ENCODE measurements at regions not wholly inside any gene's neighbourhood (a gene's known extent, or its start where the extent isn't known, plus 50 kb on each side); places are given as distances from the start of the nearest gene placed in this dataset.

DNA sequence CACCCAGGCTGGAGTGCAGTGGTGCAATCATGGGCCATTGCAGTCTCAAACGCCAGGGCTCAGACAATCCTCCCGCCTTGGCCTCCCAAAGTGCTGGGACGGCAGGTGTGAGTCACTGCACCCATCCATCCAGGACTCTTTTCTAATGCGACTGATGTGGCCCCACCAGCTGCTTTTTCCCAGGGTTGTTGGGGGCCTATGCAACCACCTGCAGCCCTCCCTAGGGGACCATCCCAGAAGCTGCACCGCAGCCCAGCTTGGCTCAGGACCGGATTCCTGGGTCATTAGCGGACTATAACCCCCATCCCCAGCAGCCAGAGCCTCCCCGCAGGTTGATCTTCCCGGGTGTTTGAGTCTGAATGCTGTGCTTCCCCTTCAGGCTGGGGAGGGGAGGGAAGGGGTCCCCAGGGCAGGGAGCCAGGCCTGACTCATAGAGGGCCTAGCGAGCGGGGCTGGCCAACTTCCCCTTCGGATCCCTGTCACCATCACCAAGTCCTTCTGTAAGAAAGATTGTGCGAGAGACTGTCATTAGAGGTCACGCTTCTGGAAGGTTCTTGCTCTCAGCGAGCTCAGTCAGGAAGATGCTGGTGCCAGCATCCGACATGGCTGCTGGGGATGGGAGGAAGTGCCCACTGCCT, 108.7 kb upstream of the ACTRT2 start:
- H3K9me3 Mint-ChIP-seq: peaks cover 8% of the 10 kb centered on the region
- H3K4me3 Mint-ChIP-seq: no peak overlapping the region
- peaks cover 3% of the 10 kb centered on the region for H3K27me3 Mint-ChIP-seq
- no peak overlapping the region for H3K27ac Mint-ChIP-seq
- no peak for ATAC-seq
- no peaks in the 10 kb centered on the region for H3K4me1 Mint-ChIP-seq
- no peaks in the 10 kb centered on the region for H3K36me3 Mint-ChIP-seq

DNA sequence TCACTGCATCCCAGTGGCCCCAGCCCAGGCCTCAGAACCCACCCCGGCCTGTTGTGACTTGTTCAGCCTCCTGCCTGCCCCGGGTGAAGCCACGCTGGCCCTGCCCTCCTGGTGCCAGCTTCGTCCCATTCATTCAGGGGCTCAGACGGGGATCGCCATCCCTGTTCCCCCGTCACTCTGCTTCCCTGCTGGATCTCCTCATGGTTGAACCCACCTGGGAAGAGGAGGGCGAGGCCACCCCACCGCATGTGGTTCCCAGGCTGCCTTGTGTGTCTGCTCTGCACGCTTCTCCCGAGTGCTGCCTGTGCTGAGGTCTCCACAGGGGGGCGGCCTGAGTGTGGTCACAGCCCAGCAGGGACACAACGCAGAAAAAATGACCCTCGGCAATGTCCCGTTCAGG, 108.2 kb upstream of the ACTRT2 start:
- no peak for ATAC-seq
- H3K4me3 Mint-ChIP-seq: no peak overlapping the region
- H3K27me3 Mint-ChIP-seq: no peaks in the 10 kb centered on the region
- no peaks in the 10 kb centered on the region for H3K4me1 Mint-ChIP-seq
- H3K27ac Mint-ChIP-seq: no peak overlapping the region
- peaks cover 8% of the 10 kb centered on the region for H3K9me3 Mint-ChIP-seq
- no peaks in the 10 kb centered on the region for H3K36me3 Mint-ChIP-seq

DNA sequence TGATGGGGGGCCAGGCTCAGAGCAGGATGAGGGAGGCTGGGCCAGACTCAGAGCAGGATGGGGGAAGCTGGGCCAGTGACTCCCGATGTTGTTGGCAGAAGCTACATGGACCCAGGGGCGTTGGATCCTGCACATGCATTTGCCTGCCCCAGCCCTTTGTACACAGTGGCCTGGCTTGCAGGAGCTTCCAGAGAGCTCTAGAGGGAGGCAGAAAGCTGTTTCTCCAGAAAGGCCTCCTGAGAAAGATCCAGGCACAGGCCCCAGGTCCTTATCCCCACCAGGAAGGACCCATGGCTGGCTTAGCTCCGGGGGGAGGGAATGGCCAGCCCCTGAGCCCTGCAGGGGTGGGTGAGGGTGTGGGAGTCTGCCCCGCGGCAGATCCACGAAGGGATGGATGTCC, 106.6 kb upstream of the ACTRT2 start:
- peaks cover 8% of the 10 kb centered on the region for H3K9me3 Mint-ChIP-seq
- no peaks in the 10 kb centered on the region for H3K36me3 Mint-ChIP-seq
- ATAC-seq: no peak
- H3K27me3 Mint-ChIP-seq: no peaks in the 10 kb centered on the region
- H3K4me3 Mint-ChIP-seq: no peak overlapping the region
- no peaks in the 10 kb centered on the region for H3K4me1 Mint-ChIP-seq
- H3K27ac Mint-ChIP-seq: no peak overlapping the region

- no peak for ATAC-seq
- Mint-ChIP-seq H3K9me3 (peaks cover 8% of the 10 kb centered on the region), H3K27me3 (no peaks in the 10 kb centered on the region), H3K4me1 (no peaks in the 10 kb centered on the region), H3K27ac (no peak overlapping the region), H3K36me3 (no peaks in the 10 kb centered on the region), H3K4me3 (no peak overlapping the region)
Observed at GRCh38 chr1:2916153-2916552, 105.1 kb upstream of the ACTRT2 start.

DNA sequence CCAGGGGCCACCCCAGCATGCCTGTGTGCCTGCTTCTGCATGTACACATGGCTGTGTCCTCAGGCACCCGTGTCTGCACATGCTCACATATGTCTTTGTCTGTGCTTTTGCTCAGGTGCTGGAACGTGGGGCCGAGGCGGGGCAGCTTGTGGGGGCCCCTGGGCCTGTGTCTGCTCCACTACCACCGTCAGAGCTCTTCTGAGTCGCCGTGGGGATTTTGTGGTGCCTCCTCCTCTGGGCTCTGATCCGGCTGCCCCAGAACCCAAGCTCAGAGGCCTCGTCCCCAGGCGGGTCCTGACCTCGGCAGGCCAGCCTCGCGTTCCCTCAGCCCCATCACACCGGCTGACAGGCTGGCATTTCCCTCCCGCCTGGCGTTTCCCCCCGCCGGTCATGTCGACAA, 104.6 kb upstream of the ACTRT2 start:
- H3K27me3 Mint-ChIP-seq: peaks cover 2% of the 10 kb centered on the region

GRCh38 chr1:2917284-2917683, 104.0 kb upstream of the ACTRT2 start:
- Mint-ChIP-seq H3K9me3 (peaks cover 8% of the 10 kb centered on the region), H3K27ac (no peak overlapping the region), H3K27me3 (peaks cover 8% of the 10 kb centered on the region), H3K36me3 (no peaks in the 10 kb centered on the region), H3K4me1 (peaks cover 4% of the 10 kb centered on the region), H3K4me3 (no peak overlapping the region)
- no peak for ATAC-seq

More for the DNA sequence above, 104.6 kb upstream of the ACTRT2 start:
- Mint-ChIP-seq H3K9me3 (peaks cover 8% of the 10 kb centered on the region), H3K4me1 (no peaks in the 10 kb centered on the region), H3K27ac (no peak overlapping the region), H3K36me3 (no peaks in the 10 kb centered on the region), H3K4me3 (no peak overlapping the region)
- no peak for ATAC-seq

DNA sequence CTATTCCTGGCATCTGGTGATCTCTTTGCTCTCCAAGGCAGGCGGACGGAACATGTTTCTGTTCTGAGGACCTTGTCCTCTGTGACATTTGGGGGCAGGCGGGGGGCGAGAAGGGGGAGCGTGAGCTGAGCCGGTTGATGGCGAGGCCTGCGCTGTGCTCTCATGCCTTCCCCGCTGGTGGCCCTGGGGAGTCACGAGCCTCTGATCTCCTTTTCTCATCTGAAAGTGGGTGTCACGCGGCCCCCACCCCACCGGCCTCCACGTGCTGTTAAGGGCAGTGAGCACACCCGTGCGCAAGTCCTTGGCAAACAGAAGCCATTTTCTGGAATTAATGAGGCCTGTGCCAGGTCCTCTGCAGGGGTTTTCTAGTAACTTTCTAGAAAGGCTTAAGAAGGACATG, 102.8 kb upstream of the ACTRT2 start:
- Mint-ChIP-seq H3K27me3 (peaks cover 17% of the 10 kb centered on the region), H3K9me3 (peaks cover 8% of the 10 kb centered on the region), H3K4me1 (peaks cover 5% of the 10 kb centered on the region), H3K27ac (no peak overlapping the region), H3K36me3 (no peaks in the 10 kb centered on the region), H3K4me3 (no peak overlapping the region)
- ATAC-seq: no peak

DNA sequence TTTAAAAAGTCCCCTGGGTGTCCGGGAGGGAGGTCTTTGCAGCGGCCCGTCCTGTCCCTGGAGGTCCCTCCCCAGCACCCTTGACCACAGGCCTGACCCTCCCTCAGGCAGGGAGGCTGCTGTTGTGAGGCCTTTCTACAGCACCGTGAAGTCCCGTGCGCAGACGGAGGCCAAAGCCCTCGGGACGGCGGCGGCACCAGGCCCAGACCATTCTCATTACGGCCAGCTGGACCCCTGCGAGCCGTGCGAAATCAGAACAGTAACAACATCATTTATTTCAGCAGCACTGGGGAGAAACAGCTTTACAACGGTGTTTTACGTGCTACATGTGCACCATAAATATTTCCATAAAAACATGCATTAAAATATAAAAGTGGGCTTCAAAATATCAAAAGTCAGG, 101.4 kb upstream of the ACTRT2 start:
- ATAC-seq: no peak

DNA sequence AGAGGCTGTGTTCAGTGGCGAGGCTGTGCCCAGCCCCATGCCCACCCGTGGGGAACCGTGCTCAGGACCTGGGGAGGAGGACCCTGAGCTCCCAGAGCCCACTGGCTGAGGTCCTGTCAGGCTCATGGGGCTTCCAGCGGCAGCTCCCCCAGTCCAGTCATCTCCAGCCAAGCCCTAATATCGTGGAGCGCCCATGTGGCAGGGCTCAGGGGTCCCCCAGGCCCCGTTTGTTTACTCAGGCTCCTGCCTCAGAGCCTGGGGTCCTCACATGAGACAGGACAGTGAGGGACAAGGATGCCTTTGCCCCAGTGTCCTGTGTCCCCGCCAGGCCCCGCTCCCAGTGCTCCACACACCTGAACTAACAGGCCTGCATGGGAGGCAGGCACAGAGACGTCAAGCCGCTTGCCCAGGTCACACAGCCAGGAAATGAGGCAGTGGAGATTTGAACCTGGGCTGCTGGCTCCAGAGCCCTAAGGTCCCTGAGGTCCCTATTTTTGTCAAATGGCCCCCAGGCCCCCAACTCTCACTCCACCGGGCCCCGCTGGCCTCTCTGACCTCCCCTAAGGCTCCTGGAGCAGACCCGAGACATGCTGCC, 100.7 kb upstream of the ACTRT2 start:
- Mint-ChIP-seq H3K27ac (no peak overlapping the region), H3K4me3 (no peak overlapping the region), H3K27me3 (peaks cover 38% of the 10 kb centered on the region), H3K9me3 (peaks cover 6% of the 10 kb centered on the region), H3K4me1 (peaks cover 5% of the 10 kb centered on the region), H3K36me3 (no peaks in the 10 kb centered on the region)
- no peak for ATAC-seq

More for the DNA sequence above, 101.4 kb upstream of the ACTRT2 start:
- Mint-ChIP-seq H3K27me3 (peaks cover 31% of the 10 kb centered on the region), H3K4me1 (peaks cover 5% of the 10 kb centered on the region), H3K9me3 (peaks cover 8% of the 10 kb centered on the region), H3K4me3 (no peak overlapping the region), H3K27ac (no peak overlapping the region), H3K36me3 (no peaks in the 10 kb centered on the region)

- peak; percentile 52 for ATAC-seq
- H3K4me1 Mint-ChIP-seq: peaks cover 10% of the 10 kb centered on the region
- no peaks in the 10 kb centered on the region for H3K36me3 Mint-ChIP-seq
- peaks cover 47% of the 10 kb centered on the region for H3K27me3 Mint-ChIP-seq
- H3K9me3 Mint-ChIP-seq: no peaks in the 10 kb centered on the region
- no peak overlapping the region for H3K4me3 Mint-ChIP-seq
- no peak overlapping the region for H3K27ac Mint-ChIP-seq
Observed at GRCh38 chr1:2921970-2922686, 99.1 kb upstream of the ACTRT2 start.

DNA sequence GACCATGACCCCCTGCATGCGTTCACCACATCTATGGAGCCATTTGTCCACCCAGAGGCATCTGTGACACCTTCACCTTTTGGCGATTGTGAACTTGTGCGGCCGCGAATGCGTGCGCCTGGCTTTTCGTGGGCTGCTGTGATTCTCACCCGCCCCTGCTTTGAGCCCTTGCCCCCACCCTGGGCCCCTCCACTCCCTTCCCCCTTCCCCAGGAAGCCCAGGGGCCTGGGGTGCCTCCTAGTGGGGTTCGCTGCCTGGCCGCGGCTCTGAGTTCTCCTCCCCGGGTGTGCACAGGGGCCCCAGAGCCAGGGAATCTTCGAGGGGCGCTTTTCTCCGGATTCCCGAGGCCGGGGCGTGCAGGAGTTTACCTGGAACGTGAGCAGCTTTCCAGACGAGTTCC, 97.9 kb upstream of the ACTRT2 start:
- Mint-ChIP-seq H3K9me3 (no peaks in the 10 kb centered on the region), H3K4me1 (peaks cover 10% of the 10 kb centered on the region), H3K27ac (no peak overlapping the region), H3K36me3 (no peaks in the 10 kb centered on the region), H3K4me3 (no peak overlapping the region), H3K27me3 (peaks cover 47% of the 10 kb centered on the region)
- no peak for ATAC-seq

- no peak for ATAC-seq
- no peaks in the 10 kb centered on the region for H3K9me3 Mint-ChIP-seq
- H3K4me3 Mint-ChIP-seq: no peak overlapping the region
- peaks cover 10% of the 10 kb centered on the region for H3K4me1 Mint-ChIP-seq
- peaks cover 47% of the 10 kb centered on the region for H3K27me3 Mint-ChIP-seq
- H3K27ac Mint-ChIP-seq: peak overlapping the region; percentile 43
- H3K36me3 Mint-ChIP-seq: no peaks in the 10 kb centered on the region
Observed at GRCh38 chr1:2925291-2925690, 96.0 kb upstream of the ACTRT2 start.

DNA sequence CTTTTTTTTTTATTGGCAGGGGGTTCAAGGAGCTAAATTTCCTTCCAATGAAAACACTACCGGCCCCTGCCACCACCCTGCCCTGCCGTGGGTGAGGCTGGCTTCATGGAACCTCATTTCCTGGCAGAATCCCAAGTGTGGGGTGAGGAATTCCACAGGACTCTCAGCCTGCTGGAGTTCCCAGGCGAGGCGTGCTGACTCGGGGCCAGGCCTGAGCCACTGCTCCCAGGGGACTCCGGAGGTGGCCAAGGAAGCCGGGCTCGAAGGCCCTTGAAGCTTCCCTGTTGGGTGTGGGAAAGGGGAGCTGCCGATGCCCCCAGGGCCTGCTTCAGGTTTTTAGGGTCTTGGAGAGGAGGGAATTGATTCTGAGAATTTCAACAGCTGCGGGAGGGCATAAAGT, 95.3 kb upstream of the ACTRT2 start:
- Mint-ChIP-seq H3K4me3 (no peak overlapping the region), H3K4me1 (peaks cover 10% of the 10 kb centered on the region), H3K9me3 (no peaks in the 10 kb centered on the region), H3K27me3 (peaks cover 47% of the 10 kb centered on the region), H3K27ac (peak overlapping the region; percentile 43), H3K36me3 (no peaks in the 10 kb centered on the region)
- no peak for ATAC-seq

- Mint-ChIP-seq H3K4me1 (peaks cover 10% of the 10 kb centered on the region), H3K36me3 (no peaks in the 10 kb centered on the region), H3K4me3 (no peak overlapping the region), H3K9me3 (no peaks in the 10 kb centered on the region), H3K27ac (peak overlapping the region; percentile 43), H3K27me3 (peaks cover 52% of the 10 kb centered on the region)
- ATAC-seq: no peak
Observed at GRCh38 chr1:2926447-2927055, 94.7 kb upstream of the ACTRT2 start.

- no peaks in the 10 kb centered on the region for H3K36me3 Mint-ChIP-seq
- H3K4me1 Mint-ChIP-seq: peaks cover 5% of the 10 kb centered on the region
- no peak overlapping the region for H3K27ac Mint-ChIP-seq
- peak; percentile 52 for ATAC-seq
- H3K9me3 Mint-ChIP-seq: no peaks in the 10 kb centered on the region
- H3K27me3 Mint-ChIP-seq: peaks cover 50% of the 10 kb centered on the region
- H3K4me3 Mint-ChIP-seq: no peak overlapping the region
Observed at GRCh38 chr1:2927393-2928360, 93.6 kb upstream of the ACTRT2 start.

Measured in stimulated activated memory B cell treated with anti-CD40 and anti-IgM and Interleukin-4, amounts not matched to agents 10 μg/mL and 1 μg/mL and 100 μg/mL, for 72 hours (primary cell).